HG02759 (cell line): ENCODE measurements at regions not wholly inside any gene's neighbourhood (a gene's known extent, or its start where the extent isn't known, plus 50 kb on each side); places are given as distances from the start of the nearest gene placed in this dataset.
"Not testable (repeated sequence)": the region's sequence is repeated elsewhere in the genome, so short reads cannot be mapped to it uniquely, and the experiment has no call there.

ENCODE experiments used
- ATAC-seq: cut with Tn5 transposase; IDR thresholded peaks from one replicate; pipeline ENCODE4 v1.9.1; 2021; ENCODE audit warnings: mild to moderate bottlenecking, moderate library complexity; ENCODE audit not compliant: unreplicated experiment

DNA sequence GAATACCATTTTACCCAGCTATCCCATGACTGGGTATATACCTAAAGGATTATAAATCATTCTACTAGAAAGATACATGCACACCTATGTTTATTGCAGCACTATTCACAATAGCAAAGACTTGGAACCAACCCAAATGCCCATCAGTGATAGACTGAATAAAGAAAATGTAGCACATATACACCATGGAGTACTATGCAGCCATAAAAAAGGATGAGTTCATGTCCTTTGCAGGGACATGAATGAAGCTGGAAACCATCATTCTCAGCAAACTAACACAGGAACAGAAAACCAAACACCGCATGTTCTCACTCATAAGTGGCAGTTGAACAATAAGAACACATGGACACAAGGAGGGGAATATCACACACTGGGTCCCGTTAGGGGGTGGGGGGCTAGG lies 191.9 kb upstream of the POU5F2 start:
- not testable (repeated sequence) for ATAC-seq

DNA sequence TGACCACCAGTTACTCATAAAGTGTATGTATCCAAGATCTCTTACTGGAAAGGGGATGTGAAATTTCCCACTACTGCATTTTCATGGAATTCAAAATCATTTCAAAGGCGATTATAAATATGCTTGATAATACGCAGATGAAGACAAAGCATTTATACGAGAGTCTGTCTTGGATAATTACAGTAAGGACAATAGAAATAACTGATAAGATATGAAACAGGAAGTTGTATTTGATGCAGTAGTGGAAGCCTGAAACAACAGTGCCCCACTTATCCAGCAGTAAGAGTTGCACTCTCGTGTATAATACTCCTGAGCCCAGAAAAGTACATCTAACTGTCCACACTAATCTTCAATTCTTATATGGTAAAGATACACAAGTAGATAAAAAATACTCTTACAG lies 188.7 kb upstream of the POU5F2 start:
- ATAC-seq, result no peak

- no peak for ATAC-seq
These were observed 187.7 kb upstream of the POU5F2 start for GRCh38 chr5:93929131-93929530.

- no peak for ATAC-seq
These were observed 185.6 kb upstream of the POU5F2 start for GRCh38 chr5:93926831-93927620.

DNA sequence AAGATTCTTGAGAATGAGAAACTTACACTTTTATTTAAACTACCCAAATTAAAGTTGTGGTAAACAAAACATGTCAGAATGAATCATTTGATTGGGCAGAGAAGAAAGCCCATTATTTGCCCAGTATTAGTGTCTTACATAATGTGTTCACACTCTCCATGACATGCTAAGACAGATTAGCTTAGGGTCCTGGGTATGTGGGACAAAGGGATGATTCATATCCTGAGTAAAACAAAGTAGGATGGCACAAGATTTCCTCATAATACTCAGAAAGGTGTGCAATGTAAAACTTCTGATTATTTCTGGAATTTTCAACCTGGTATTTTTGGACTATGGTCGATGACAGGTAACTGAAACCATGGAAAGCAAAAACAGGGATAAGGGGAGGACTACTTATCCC lies 183.9 kb upstream of the POU5F2 start:
- no peak for ATAC-seq

GRCh38 chr5:93924628-93925027 lies 183.2 kb upstream of the POU5F2 start:
- ATAC-seq, result no peak

DNA sequence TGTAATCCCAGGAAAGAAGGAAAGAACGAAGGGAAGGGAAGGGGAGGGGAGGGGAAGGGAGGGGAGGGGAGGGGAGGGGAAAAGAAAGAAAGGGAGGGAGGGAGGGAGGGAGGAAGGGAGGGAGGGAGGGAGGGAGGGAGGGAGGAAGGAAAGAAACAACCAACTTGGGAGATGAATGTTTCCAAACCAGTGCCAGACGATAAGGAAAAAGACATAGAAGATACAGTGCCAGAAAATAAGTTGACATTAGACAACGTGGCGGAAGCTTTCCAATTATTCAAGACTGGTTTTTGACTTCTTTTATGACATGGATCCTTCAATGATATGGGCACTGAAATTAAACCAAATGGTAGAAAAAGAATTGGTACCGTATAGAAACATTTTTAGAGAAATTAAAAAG lies 181.2 kb upstream of the POU5F2 start:
- no peak for ATAC-seq

- no peak for ATAC-seq
These were observed 179.6 kb upstream of the POU5F2 start for GRCh38 chr5:93921001-93921400.

DNA sequence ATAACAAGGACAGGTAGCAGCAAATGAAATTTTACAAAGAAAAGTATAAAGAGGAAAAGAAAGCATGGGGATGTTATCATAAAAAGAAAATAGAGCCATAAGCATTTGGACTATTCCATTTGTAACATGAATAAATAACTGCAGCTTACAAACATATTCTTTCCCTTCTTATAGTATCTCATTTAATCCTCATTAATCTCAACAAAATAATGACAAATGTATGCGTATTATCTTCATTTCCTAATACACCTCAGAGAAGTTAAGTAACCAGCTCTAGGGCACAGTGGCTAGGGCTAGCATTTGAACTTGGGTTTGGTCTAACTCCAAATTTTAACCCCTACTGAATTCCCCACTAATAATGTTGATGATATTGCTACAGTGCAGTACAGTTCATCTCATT lies 175.5 kb upstream of the POU5F2 start:
- no peak for ATAC-seq

DNA sequence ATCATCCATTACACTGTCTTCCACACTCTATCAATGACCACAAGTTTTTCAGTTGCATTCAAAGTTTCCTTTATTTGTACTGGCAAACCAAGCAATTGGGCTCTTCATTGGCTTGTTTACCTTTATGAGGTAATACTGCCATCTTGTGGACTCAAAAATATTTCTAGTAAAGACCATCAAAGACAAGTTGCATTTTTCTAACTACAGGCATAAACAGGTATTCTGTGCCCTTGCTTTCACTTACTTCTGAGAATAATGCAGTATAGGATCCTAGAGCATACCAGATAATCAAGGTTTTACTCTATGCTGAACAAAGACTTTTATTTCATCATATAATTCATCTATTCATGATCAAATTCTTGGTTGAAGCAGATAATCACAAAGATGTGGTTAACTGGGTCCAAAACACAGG lies 173.7 kb upstream of the POU5F2 start:
- peak; percentile 62 for ATAC-seq

GRCh38 chr5:93911609-93912008 lies 170.2 kb upstream of the POU5F2 start:
- ATAC-seq, result no peak

- ATAC-seq, result no peak
These were observed 168.0 kb upstream of the POU5F2 start for GRCh38 chr5:93909356-93909755.

GRCh38 chr5:93904917-93905316 lies 163.5 kb upstream of the POU5F2 start:
- ATAC-seq, result no peak

- ATAC-seq, result no peak
These were observed 160.9 kb upstream of the POU5F2 start for GRCh38 chr5:93902288-93902687.

DNA sequence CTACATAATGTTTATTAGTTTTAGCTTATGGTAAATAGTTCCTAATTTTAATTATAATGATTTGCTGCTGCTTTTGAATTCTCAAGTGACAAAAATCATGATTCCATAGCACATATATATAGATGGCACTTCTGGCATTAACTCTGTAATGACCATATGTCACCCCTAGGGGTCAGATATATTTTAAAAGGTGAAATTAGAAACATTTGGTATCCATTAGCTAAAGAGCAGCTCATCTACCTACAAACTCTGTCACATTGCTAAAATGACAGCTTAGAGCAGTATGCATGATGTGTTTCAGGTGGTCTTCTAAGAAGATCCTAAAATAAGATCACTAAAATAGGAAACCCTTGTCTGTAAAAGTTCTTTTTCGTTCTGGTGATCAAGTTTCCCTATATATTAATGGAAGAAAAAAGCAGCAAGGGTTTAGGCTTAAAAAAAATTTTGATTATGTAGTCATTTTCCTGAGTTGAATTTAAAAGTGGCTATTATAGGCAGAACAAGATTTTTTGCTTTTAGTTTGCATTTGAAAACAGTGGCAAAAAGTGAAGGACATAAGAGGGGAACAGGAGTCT lies 157.7 kb upstream of the POU5F2 start:
- ATAC-seq, result peak; percentile 88

- ATAC-seq, result no peak
These were observed 153.4 kb upstream of the POU5F2 start for GRCh38 chr5:93894601-93895354.

- no peak for ATAC-seq
These were observed 151.7 kb upstream of the POU5F2 start for GRCh38 chr5:93893075-93893474.

DNA sequence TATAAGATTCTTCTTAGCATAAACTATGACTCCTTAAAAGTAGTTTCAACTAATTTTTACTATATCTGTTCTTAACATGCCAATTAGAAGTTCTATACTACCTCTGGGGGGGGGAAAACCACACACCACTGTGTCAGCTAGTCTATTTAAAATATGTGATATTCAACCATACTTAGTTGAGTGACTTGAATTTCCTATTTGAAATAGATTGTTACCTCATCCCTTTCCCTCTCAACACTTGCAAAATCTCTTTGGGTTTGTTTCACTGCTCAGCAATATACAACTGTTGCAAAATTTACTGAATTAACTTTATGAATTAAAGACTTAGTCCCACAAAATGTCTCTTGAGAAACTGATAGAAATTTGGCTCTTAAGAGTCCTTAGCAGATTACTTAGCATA lies 151.1 kb upstream of the POU5F2 start:
- ATAC-seq, result no peak

- no peak for ATAC-seq
These were observed 150.4 kb upstream of the POU5F2 start for GRCh38 chr5:93891491-93892480.

DNA sequence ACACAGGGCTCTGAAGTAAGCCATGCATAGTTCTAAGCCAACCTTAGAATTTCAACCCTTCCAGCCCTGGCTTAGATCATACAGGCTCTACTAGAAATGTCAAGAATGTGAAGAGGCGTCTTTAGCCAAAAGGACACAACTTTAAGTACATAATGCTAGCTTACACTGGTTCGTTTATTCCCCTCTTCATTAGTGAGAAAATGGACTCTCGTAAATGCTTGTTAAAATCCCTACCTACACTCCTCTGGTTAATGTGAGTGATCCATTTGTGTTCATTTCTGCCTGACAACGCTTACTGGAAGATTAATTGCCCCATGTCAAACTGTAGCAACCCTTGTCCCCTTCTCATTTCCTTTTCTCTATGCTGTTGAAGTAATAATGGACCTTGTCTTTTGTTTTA lies 149.3 kb upstream of the POU5F2 start:
- no peak for ATAC-seq

GRCh38 chr5:93887678-93888077 lies 146.3 kb upstream of the POU5F2 start:
- no peak for ATAC-seq
